Calu3 (cell line): ENCODE measurements at regions not wholly inside any gene's neighbourhood (a gene's known extent, or its start where the extent isn't known, plus 50 kb on each side); places are given as distances from the start of the nearest gene placed in this dataset.

Source experiments
- BruUV-seq: library from RNA; stranded (reverse); fragments of 400-500 nt; replicated peaks from 2 replicates; lab custom pipeline; 2021; lab: Mats Ljungman, UMichigan
- CTCF ChIA-PET: fragments of 300-600 bp; sonication (Branson Sonifier 250); formaldehyde crosslinking; loops from one replicate; lab custom pipeline; 2022; ENCODE audit warnings: antibody characterized with exemption; lab: Charles Lee
- DNase-seq: peaks from one replicate; pipeline ENCODE4 v3.0.0; 2022
- H3K27ac Mint-ChIP-seq: one replicate; pipeline ENCODE4 v1.8.0; 2022; ENCODE audit warnings: mixed read lengths; ENCODE audit not compliant: unreplicated experiment
- H3K27me3 Mint-ChIP-seq: one replicate; pipeline ENCODE4 v1.8.0; 2022; ENCODE audit warnings: mixed read lengths; ENCODE audit not compliant: unreplicated experiment
- H3K36me3 Mint-ChIP-seq: one replicate; pipeline ENCODE4 v1.8.0; 2022; ENCODE audit warnings: mild to moderate bottlenecking, moderate library complexity, mixed read lengths; ENCODE audit not compliant: insufficient read depth, unreplicated experiment
- H3K4me1 Mint-ChIP-seq: one replicate; pipeline ENCODE4 v1.8.0; 2022; ENCODE audit warnings: mild to moderate bottlenecking, low read depth, mixed read lengths; ENCODE audit not compliant: unreplicated experiment
- H3K4me3 Mint-ChIP-seq: one replicate; pipeline ENCODE4 v1.8.0; 2022; ENCODE audit warnings: mild to moderate bottlenecking, low read depth, moderate library complexity, mixed read lengths; ENCODE audit not compliant: unreplicated experiment
- H3K9me3 Mint-ChIP-seq: one replicate; pipeline ENCODE4 v1.8.0; 2022; ENCODE audit warnings: low read depth, mixed read lengths; ENCODE audit not compliant: unreplicated experiment
- CTCF ChIP-seq: fragments of 200-600 bp; IDR thresholded peaks from one replicate; pipeline ENCODE4 v1.8.0; 2022; ENCODE audit warnings: antibody characterized with exemption; ENCODE audit not compliant: unreplicated experiment
- intact Hi-C: fragments of 100-400 bp; cut with micrococcal nuclease; formaldehyde crosslinking; loops from one replicate; pipeline ENCODE4 v1.10.0; 2022; ENCODE audit not compliant: unreplicated experiment

- CTCF ChIA-PET: no interaction called here
- intact Hi-C loops: no loop called here
- Mint-ChIP-seq H3K9me3 (peaks cover 5% of the 10 kb centered on the region), H3K27me3 (no peaks in the 10 kb centered on the region), H3K4me3 (no peak overlapping the region), H3K27ac (no peak overlapping the region), H3K4me1 (no peaks in the 10 kb centered on the region), H3K36me3 (no peaks in the 10 kb centered on the region)
- no peak for TF ChIP-seq CTCF
- no peak for DNase-seq
- no TSS peak for BruUV-seq
Observed at GRCh38 chr3:89656388-89656787, 549.0 kb downstream of the EPHA3 start.

DNA sequence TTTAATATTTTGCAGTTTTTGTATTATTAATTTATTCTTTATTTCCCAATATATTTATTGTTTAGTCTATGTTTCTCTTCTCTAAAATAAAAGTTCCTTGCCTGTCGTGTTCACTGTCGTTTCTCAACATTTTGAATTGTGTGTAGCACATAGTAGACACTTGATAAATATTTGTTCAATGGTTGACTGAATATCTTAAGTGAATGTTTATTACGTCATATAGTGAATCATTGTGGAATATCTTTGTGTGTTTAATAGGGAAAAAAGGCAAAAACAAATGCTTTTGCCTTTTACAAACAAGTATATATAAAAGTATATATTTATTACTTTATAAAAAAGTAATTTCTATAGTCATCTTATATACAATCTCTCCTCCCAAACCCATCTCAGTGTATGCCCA, 572.3 kb downstream of the EPHA3 start:
- peaks cover 8% of the 10 kb centered on the region for H3K4me1 Mint-ChIP-seq
- no TSS peak for BruUV-seq
- CTCF ChIA-PET: no interaction called here

GRCh38 chr3:89682556-89682955, 575.1 kb downstream of the EPHA3 start:
- CTCF ChIA-PET: no interaction called here
- intact Hi-C loops: no loop called here
- H3K27ac Mint-ChIP-seq: no peak overlapping the region

More for the DNA sequence above, 572.3 kb downstream of the EPHA3 start:
- Mint-ChIP-seq H3K9me3 (no peaks in the 10 kb centered on the region), H3K27ac (no peak overlapping the region), H3K36me3 (no peaks in the 10 kb centered on the region), H3K27me3 (no peaks in the 10 kb centered on the region), H3K4me3 (no peak overlapping the region)
- intact Hi-C loops: no loop called here
- TF ChIP-seq CTCF: no peak
- no peak for DNase-seq

GRCh38 chr3:89685731-89686130, 578.3 kb downstream of the EPHA3 start:
- Mint-ChIP-seq H3K27me3 (no peaks in the 10 kb centered on the region), H3K4me1 (peaks cover 11% of the 10 kb centered on the region), H3K36me3 (no peaks in the 10 kb centered on the region), H3K4me3 (no peak overlapping the region), H3K27ac (no peak overlapping the region), H3K9me3 (no peaks in the 10 kb centered on the region)
- intact Hi-C loops: no loop called here
- CTCF ChIA-PET: no interaction called here
- DNase-seq: no peak
- TF ChIP-seq CTCF: no peak
- no TSS peak for BruUV-seq

More at GRCh38 chr3:89682556-89682955, 575.1 kb downstream of the EPHA3 start:
- Mint-ChIP-seq H3K9me3 (no peaks in the 10 kb centered on the region), H3K36me3 (no peaks in the 10 kb centered on the region), H3K4me3 (no peak overlapping the region), H3K27me3 (no peaks in the 10 kb centered on the region), H3K4me1 (peaks cover 11% of the 10 kb centered on the region)
- no peak for TF ChIP-seq CTCF
- no TSS peak for BruUV-seq
- no peak for DNase-seq
